HepG2 (cell line): ENCODE measurements at regions not wholly inside any gene's neighbourhood (a gene's known extent, or its start where the extent isn't known, plus 50 kb on each side); places are given as distances from the start of the nearest gene placed in this dataset.

Experiments used
- CHCHD3 ChIP-seq: sonication (generic); formaldehyde crosslinking; IDR thresholded peaks from 2 replicates; pipeline ENCODE4 v1.8.0; 2022; ENCODE audit warnings: mild to moderate bottlenecking, missing genetic modification reagents, moderate library complexity
- CTCF ChIP-seq: sonication (generic); formaldehyde crosslinking; IDR thresholded peaks from 2 replicates; pipeline ENCODE4 v1.5.0; 2020; ENCODE audit warnings: mild to moderate bottlenecking, missing genetic modification reagents, moderate library complexity
- EZH2 ChIP-seq: conservative IDR thresholded peaks from 2 replicates; pipeline ENCODE4 v1.6.1; 2012; ENCODE audit warnings: mild to moderate bottlenecking, low read depth, low read length, moderate library complexity
- JUND ChIP-seq: sonication (generic); formaldehyde crosslinking; IDR thresholded peaks from 2 replicates; pipeline ENCODE4 v1.8.0; 2022; ENCODE audit warnings: mild to moderate bottlenecking, missing genetic modification reagents
- USF2 ChIP-seq, 2 experiments: sonication (generic) in 1 of 2; formaldehyde crosslinking in 1 of 2; IDR thresholded peaks; 2 replicates each; pipeline versions ENCODE4 v1.5.1 to v1.6.1; 2011 to 2020; ENCODE audit warnings: borderline replicate concordance in 1 of 2, low read depth in 1 of 2, low read length in 1 of 2, mild to moderate bottlenecking in 1 of 2, missing genetic modification reagents in 1 of 2, moderate library complexity in 1 of 2
- ZNF549 ChIP-seq: sonication (generic); formaldehyde crosslinking; IDR thresholded peaks from 2 replicates; pipeline ENCODE4 v1.5.0; 2020; ENCODE audit warnings: missing genetic modification reagents

GRCh38 chr7:90005836-90006235, 148.4 kb upstream of the STEAP1 start:
- TF ChIP-seq JUND: no peak
- no peak for TF ChIP-seq CHCHD3 (CRISPR knock-in tag)
- TF ChIP-seq ZNF549 (CRISPR knock-in tag): no peak
- no peak for TF ChIP-seq EZH2
- TF ChIP-seq USF2 (IDR thresholded peaks at IDR 0.05; ENCODE audit: low read depth, low read length): no peak
- no peak for TF ChIP-seq USF2 (CRISPR knock-in tag; IDR thresholded peaks at IDR 0.05; ENCODE audit: borderline replicate concordance)
- TF ChIP-seq CTCF (CRISPR knock-in tag): no peak
